ENCODE measurements at regions not wholly inside any gene's neighbourhood (a gene's known extent, or its start where the extent isn't known, plus 50 kb on each side); places are given as distances from the start of the nearest gene placed in this dataset.
"Not testable (repeated sequence)": the region's sequence is repeated elsewhere in the genome, so short reads cannot be mapped to it uniquely, and the experiment has no call there.

GRCh38 chrY:25152322-25152721 is 100.4 kb upstream of the BPY2C start:
- ATAC-seq; in situ Hi-C loops (cut with MboI; ENCODE audit: low sequenced_read_pairs in 4 of 4); H3K4me1 ChIP-seq; H3K27ac ChIP-seq; DNase-seq; H3K4me3 ChIP-seq; H3K36me3 ChIP-seq; H3K27me3 ChIP-seq; H3K9me3 ChIP-seq; intact Hi-C loops (cut with DNase I; ENCODE audit: low total_unique reads): not testable (repeated sequence)

GRCh38 chrY:25148007-25148406 is 96.1 kb upstream of the BPY2C start:
- H3K9me3 ChIP-seq; intact Hi-C loops (cut with DNase I; ENCODE audit: low total_unique reads); in situ Hi-C loops (cut with MboI; ENCODE audit: low sequenced_read_pairs in 4 of 4); H3K36me3 ChIP-seq; H3K4me1 ChIP-seq; H3K27ac ChIP-seq; DNase-seq; H3K27me3 ChIP-seq; H3K4me3 ChIP-seq: not testable (repeated sequence)
- ATAC-seq, result peak in 1 of 2 donors; percentile 60

- DNase-seq; H3K27ac ChIP-seq; intact Hi-C loops (cut with DNase I; ENCODE audit: low total_unique reads); H3K4me1 ChIP-seq; in situ Hi-C loops (cut with MboI; ENCODE audit: low sequenced_read_pairs in 4 of 4); H3K27me3 ChIP-seq; H3K36me3 ChIP-seq; H3K4me3 ChIP-seq; H3K9me3 ChIP-seq; ATAC-seq: not testable (repeated sequence)
These were observed 80.4 kb upstream of the BPY2C start for GRCh38 chrY:25132139-25132849.

GRCh38 chrY:25120897-25121296 is 69.0 kb upstream of the BPY2C start:
- H3K4me1 ChIP-seq; intact Hi-C loops (cut with DNase I; ENCODE audit: low total_unique reads); H3K4me3 ChIP-seq; DNase-seq; H3K27ac ChIP-seq; H3K36me3 ChIP-seq; ATAC-seq; H3K27me3 ChIP-seq; in situ Hi-C loops (cut with MboI; ENCODE audit: low sequenced_read_pairs in 4 of 4); H3K9me3 ChIP-seq: not testable (repeated sequence)

GRCh38 chrY:25108180-25108579 is 56.3 kb upstream of the BPY2C start:
- H3K4me1 ChIP-seq; H3K27ac ChIP-seq; H3K9me3 ChIP-seq; in situ Hi-C loops (cut with MboI; ENCODE audit: low sequenced_read_pairs in 4 of 4); H3K4me3 ChIP-seq; H3K36me3 ChIP-seq; H3K27me3 ChIP-seq; ATAC-seq; intact Hi-C loops (cut with DNase I; ENCODE audit: low total_unique reads); DNase-seq: not testable (repeated sequence)

Data from gastrocnemius medialis (tissue), 4 donors.